ENCODE measurements at regions not wholly inside any gene's neighbourhood (a gene's known extent, or its start where the extent isn't known, plus 50 kb on each side); places are given as distances from the start of the nearest gene placed in this dataset.

GRCh38 chr16:80915079-80915450 is 91.6 kb downstream of the CMC2 start:
- no peak for FAIRE-seq
- DNase-seq (ENCODE audit: low read depth, low spot score), result no peak
- no peaks in the 10 kb centered on the region for H3K79me2 ChIP-seq (ENCODE audit: control insufficient read depth, insufficient read depth, low read length)
- dilution Hi-C loops (cut with MboI; ENCODE audit: extremely low pct_ligation_motif_present, low sequenced_read_pairs), result no loop called here
- H3K9me3 ChIP-seq (ENCODE audit: control insufficient read depth, low read depth, low read length), result peaks cover 2% of the 10 kb centered on the region
- no peaks in the 10 kb centered on the region for H3K4me1 ChIP-seq (ENCODE audit: control insufficient read depth, extremely low read depth, insufficient read depth, low read length)
- no peak overlapping the region for H3K4me3 ChIP-seq (ENCODE audit: control insufficient read depth in 2 of 3, extremely low read depth in 1 of 3, insufficient read depth in 2 of 3, low read depth in 1 of 3, low read length in 3 of 3)
- H3K27ac ChIP-seq (ENCODE audit: control insufficient read depth, insufficient read depth, low read length), result no peak overlapping the region
- no peaks in the 10 kb centered on the region for H4K20me1 ChIP-seq (ENCODE audit: control insufficient read depth, extremely low read depth, insufficient read depth, low read length)
- H3K27me3 ChIP-seq (ENCODE audit: control insufficient read depth, extremely low read depth, insufficient read depth, low read length), result no peaks in the 10 kb centered on the region
- H2AFZ ChIP-seq (ENCODE audit: control insufficient read depth, low read length), result no peak overlapping the region
- H3K4me2 ChIP-seq (ENCODE audit: control insufficient read depth, extremely low read depth, insufficient read depth, low read depth, low read length), result no peak overlapping the region
- no peak overlapping the region for H3K9ac ChIP-seq (ENCODE audit: control insufficient read depth, extremely low read depth, insufficient read depth, low read length)
- H3K9me1 ChIP-seq (ENCODE audit: control insufficient read depth, extremely low read depth, insufficient read depth, low read length), result no peaks in the 10 kb centered on the region
- H3K36me3 ChIP-seq (ENCODE audit: control insufficient read depth in 2 of 2, extremely low read depth in 1 of 2, insufficient read depth in 2 of 2, low read length in 2 of 2), result no peaks in the 10 kb centered on the region
- no peak for TF ChIP-seq CTCF (optimal IDR thresholded peaks at IDR 0.05 in 1 of 3, IDR thresholded peaks at IDR 0.05 in 1 of 3, conservative IDR thresholded peaks at IDR 0.05 in 1 of 3; ENCODE audit: extremely low read depth in 1 of 3, insufficient read depth in 2 of 3, low read length in 3 of 3)
- no peak for TF ChIP-seq EZH2 (IDR thresholded peaks at IDR 0.05; ENCODE audit: low read length)

- Histone ChIP-seq H3K4me2 (ENCODE audit: control insufficient read depth, extremely low read depth, insufficient read depth, low read depth, low read length) (no peak overlapping the region), H3K4me3 (ENCODE audit: control insufficient read depth in 2 of 3, extremely low read depth in 1 of 3, insufficient read depth in 2 of 3, low read depth in 1 of 3, low read length in 3 of 3) (no peak overlapping the region), H3K9ac (ENCODE audit: control insufficient read depth, extremely low read depth, insufficient read depth, low read length) (no peak overlapping the region), H3K36me3 (ENCODE audit: control insufficient read depth in 2 of 2, extremely low read depth in 1 of 2, insufficient read depth in 2 of 2, low read length in 2 of 2) (no peaks in the 10 kb centered on the region), H3K27me3 (ENCODE audit: control insufficient read depth, extremely low read depth, insufficient read depth, low read length) (peaks cover 3% of the 10 kb centered on the region), H4K20me1 (ENCODE audit: control insufficient read depth, extremely low read depth, insufficient read depth, low read length) (no peaks in the 10 kb centered on the region), H3K27ac (ENCODE audit: control insufficient read depth, insufficient read depth, low read length) (no peak overlapping the region), H3K4me1 (ENCODE audit: control insufficient read depth, extremely low read depth, insufficient read depth, low read length) (no peaks in the 10 kb centered on the region), H3K9me3 (ENCODE audit: control insufficient read depth, low read depth, low read length) (peaks cover 2% of the 10 kb centered on the region), H3K79me2 (ENCODE audit: control insufficient read depth, insufficient read depth, low read length) (no peaks in the 10 kb centered on the region), H3K9me1 (ENCODE audit: control insufficient read depth, extremely low read depth, insufficient read depth, low read length) (no peaks in the 10 kb centered on the region), H2AFZ (ENCODE audit: control insufficient read depth, low read length) (no peak overlapping the region)
- TF ChIP-seq EZH2 (IDR thresholded peaks at IDR 0.05; ENCODE audit: low read length), result no peak
- TF ChIP-seq CTCF (optimal IDR thresholded peaks at IDR 0.05 in 1 of 3, IDR thresholded peaks at IDR 0.05 in 1 of 3, conservative IDR thresholded peaks at IDR 0.05 in 1 of 3; ENCODE audit: extremely low read depth in 1 of 3, insufficient read depth in 2 of 3, low read length in 3 of 3), result no peak
- DNase-seq (ENCODE audit: low read depth, low spot score) (no peak), FAIRE-seq (no peak)
- dilution Hi-C loops (cut with MboI; ENCODE audit: extremely low pct_ligation_motif_present, low sequenced_read_pairs), result no loop called here
Measured at GRCh38 chr16:80914379-80915078, 92.2 kb downstream of the CMC2 start.
